GM12878 (cell line): ENCODE measurements at regions not wholly inside any gene's neighbourhood (a gene's known extent, or its start where the extent isn't known, plus 50 kb on each side); places are given as distances from the start of the nearest gene placed in this dataset.

Experiments used
- ATAC-seq: fragments of 200-7000 bp; cut with Tn5 transposase; 3 replicates; pipeline ENCODE4 v1.9.1; 2020; ENCODE audit warnings: mild to moderate bottlenecking, moderate library complexity
- BruUV-seq: library from RNA; stranded (reverse); fragments of 400-500 nt; replicated peaks from 2 replicates; lab custom pipeline; 2021; lab: Mats Ljungman, UMichigan
- CTCF ChIA-PET: fragments of 300-600 bp; sonication (Branson Sonifier 250); formaldehyde crosslinking; extraction: SDS; loops from one replicate; lab custom pipeline; 2021; ENCODE audit warnings: inconsistent platforms; lab: Yijun Ruan, JAX
- POLR2A ChIA-PET: fragments of 350-600 bp; formaldehyde crosslinking; extraction: SDS; loops from one replicate; lab custom pipeline; 2021; ENCODE audit warnings: inconsistent platforms; lab: Charles Lee
- RAD21 ChIA-PET: fragments of 300-600 bp; sonication (Branson Sonifier 250); formaldehyde crosslinking; loops from one replicate; lab custom pipeline; 2023; ENCODE audit warnings: antibody characterized with exemption; ENCODE audit not compliant: unreplicated experiment; lab: Charles Lee
- SMC1A ChIA-PET: fragments of 300-600 bp; sonication (Branson Sonifier 250); formaldehyde crosslinking; loops from one replicate; lab custom pipeline; 2023; ENCODE audit not compliant: unreplicated experiment, uncharacterized antibody; lab: Charles Lee
- DNase-seq: peaks from one replicate; pipeline ENCODE4 v3.0.0-alpha.2; 2011; ENCODE audit warnings: low read depth, low spot score
- FAIRE-seq: peaks from 3 replicates; lab custom pipeline; 2011; peaks lifted over from hg19 to GRCh38; lab: Jason Lieb, UNC
- H2AFZ ChIP-seq: 2 replicates; pipeline ENCODE4 v1.6.0; 2011; ENCODE audit warnings: low read depth, low read length, control low read depth; ENCODE audit not compliant: control insufficient read depth
- H3K27ac ChIP-seq: 2 replicates; pipeline ENCODE4 v1.5.1; 2011; ENCODE audit warnings: control low read depth; ENCODE audit not compliant: control insufficient read depth, insufficient read depth
- H3K27me3 ChIP-seq, 2 experiments: replicated peaks in 1 of 2; 2 replicates each; pipeline versions ENCODE4 v1.6.0 to v1.6.1; 2011; ENCODE audit warnings: low read length in 1 of 2; ENCODE audit not compliant: control insufficient read depth in 2 of 2, insufficient read depth in 2 of 2
- H3K36me3 ChIP-seq, 2 experiments: 2 replicates each; pipeline ENCODE4 v1.5.1; 2011; ENCODE audit warnings: low read length in 1 of 2; ENCODE audit not compliant: control insufficient read depth in 2 of 2, insufficient read depth in 2 of 2
- H3K4me1 ChIP-seq: 2 replicates; pipeline ENCODE4 v1.6.1; 2011; ENCODE audit warnings: mild to moderate bottlenecking, low read length, moderate library complexity, mixed read lengths; ENCODE audit not compliant: control insufficient read depth, insufficient read depth
- H3K4me2 ChIP-seq: 2 replicates; pipeline ENCODE4 v1.6.0; 2011; ENCODE audit warnings: control low read depth; ENCODE audit not compliant: control insufficient read depth, insufficient read depth
- H3K4me3 ChIP-seq: fragments of 200-600 bp; sonication (generic); 2 replicates; pipeline ENCODE4 v1.5.1; 2016
- H3K79me2 ChIP-seq: 2 replicates; pipeline ENCODE4 v1.6.0; 2011; ENCODE audit warnings: low read length; ENCODE audit not compliant: control insufficient read depth, insufficient read depth
- H3K9ac ChIP-seq: 2 replicates; pipeline ENCODE4 v1.8.0; 2011; ENCODE audit warnings: low read length, control low read depth, mixed read lengths; ENCODE audit not compliant: control insufficient read depth, insufficient read depth
- H3K9me3 ChIP-seq: replicated peaks from 3 replicates; pipeline ENCODE4 v1.5.1; 2011; ENCODE audit warnings: mild to moderate bottlenecking, low read length; ENCODE audit not compliant: control insufficient read depth, insufficient read depth
- H4K20me1 ChIP-seq: 2 replicates; pipeline ENCODE4 v1.6.0; 2011; ENCODE audit not compliant: control insufficient read depth, insufficient read depth
- BCLAF1 ChIP-seq: fragments of 450-650 bp; IDR thresholded peaks from 2 replicates; pipeline ENCODE4 v1.6.1; 2017; ENCODE audit warnings: antibody characterized with exemption, mild to moderate bottlenecking, moderate library complexity
- FOS ChIP-seq: IDR thresholded peaks from 3 replicates; pipeline ENCODE4 v1.6.1; 2011; ENCODE audit warnings: borderline replicate concordance; ENCODE audit not compliant: insufficient read length; ENCODE audit errors: extremely low read depth
- HDAC2 ChIP-seq: fragments of 200-600 bp; sonication (generic); IDR thresholded peaks from 2 replicates; pipeline ENCODE4 v1.6.1; 2017
- POLR2A ChIP-seq: IDR thresholded peaks from 2 replicates; pipeline ENCODE4 v1.6.1; 2011; ENCODE audit warnings: low read depth, mild to moderate bottlenecking, low read length
- POLR2AphosphoS5 ChIP-seq: IDR thresholded peaks from 2 replicates; pipeline ENCODE4 v1.6.1; 2011; ENCODE audit warnings: mild to moderate bottlenecking, low read length, inconsistent platforms
- POU2F2 ChIP-seq: IDR thresholded peaks from 3 replicates; pipeline ENCODE4 v1.6.1; 2011; ENCODE audit warnings: low read depth, mild to moderate bottlenecking, low read length, borderline replicate concordance
- RAD21 ChIP-seq: IDR thresholded peaks from 2 replicates; pipeline ENCODE4 v1.6.1; 2011; ENCODE audit warnings: mild to moderate bottlenecking, low read depth, low read length, moderate library complexity; ENCODE audit not compliant: insufficient read depth
- RB1 ChIP-seq: fragments of 450-650 bp; formaldehyde crosslinking; IDR thresholded peaks from 2 replicates; pipeline ENCODE4 v1.6.1; 2017; ENCODE audit warnings: mild to moderate bottlenecking, borderline replicate concordance
- SMC3 ChIP-seq: IDR thresholded peaks from 2 replicates; pipeline ENCODE4 v1.6.1; 2011; ENCODE audit warnings: low read length, improper control_type of control experiment, borderline replicate concordance
- USF1 ChIP-seq: IDR thresholded peaks from 2 replicates; pipeline ENCODE4 v1.6.1; 2011; ENCODE audit warnings: borderline replicate concordance, low read depth, mild to moderate bottlenecking, moderate library complexity, mixed read lengths, low read length; ENCODE audit not compliant: insufficient read depth; ENCODE audit errors: extremely low read length
- ZNF24 ChIP-seq: fragments of 450-650 bp; IDR thresholded peaks from 2 replicates; pipeline ENCODE4 v1.6.1; 2017; ENCODE audit warnings: antibody characterized with exemption, mild to moderate bottlenecking
- WGBS: methylation state at CpG from one replicate; pipeline ENCODE4 v1.1.6; 2016; ENCODE audit warnings: low lambda C conversion rate; ENCODE audit not compliant: insufficient replicate concordance, insufficient coverage; ENCODE audit errors: missing lambda C conversion rate; 5-methylcytosine and 5-hydroxymethylcytosine counted together
- in situ Hi-C: fragments of 300-500 bp; cut with MboI; formaldehyde crosslinking; loops from 9 replicates; pipeline ENCODE4 v1.14.3; 2018; ENCODE audit warnings: mixed read lengths
- intact Hi-C: fragments of 100-400 bp; cut with micrococcal nuclease; formaldehyde crosslinking; loops from one replicate; pipeline ENCODE4 v1.14.2; 2022; ENCODE audit not compliant: unreplicated experiment
- TF ChIP-seq, protein P1 (sequence below): fragments of 450-650 bp; formaldehyde crosslinking; IDR thresholded peaks from 2 replicates; pipeline ENCODE4 v1.5.0; 2022; ENCODE audit warnings: mild to moderate bottlenecking, missing genetic modification characterization
- TF ChIP-seq, protein P2 (sequence below): IDR thresholded peaks from 2 replicates; pipeline ENCODE4 v1.6.1; 2012; ENCODE audit warnings: improper control_type of control experiment, low read depth, low read length; ENCODE audit not compliant: insufficient replicate concordance

DNA sequence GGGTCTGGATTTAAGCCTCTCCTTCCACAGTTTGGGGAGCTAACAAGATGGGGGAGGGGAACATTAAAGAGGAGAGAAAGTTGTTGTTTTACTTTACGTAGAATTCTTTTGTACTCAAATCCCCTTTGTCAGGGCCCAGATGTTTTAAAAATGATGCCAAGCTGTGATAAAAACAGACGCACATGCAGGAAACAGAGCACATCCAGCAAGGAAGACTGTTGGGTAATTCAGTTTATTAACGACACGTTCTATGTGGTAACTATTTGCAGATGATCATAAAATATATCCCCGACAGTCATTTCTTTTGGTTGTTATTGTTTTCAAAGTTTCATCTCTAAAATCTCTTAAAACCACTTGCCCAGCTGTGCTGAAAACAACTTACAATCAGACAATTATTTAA is 307.0 kb upstream of the PRDM1 start:
- POLR2A ChIA-PET, result interaction anchor here (1.4 kb wide), 1 partner anchor 11 kb away, joined by 6 read pairs; no protein-coding TSS in a partner anchor
- RAD21 ChIA-PET, result no interaction called here
- DNase-seq (no peak), FAIRE-seq (no peak), ATAC-seq (no peak)
- no peaks in the 10 kb centered on the region for H3K79me2 ChIP-seq
- H3K27me3 ChIP-seq, result no peaks in the 10 kb centered on the region
- H3K36me3 ChIP-seq, result no peaks in the 10 kb centered on the region
- no TSS peak for BruUV-seq
- no peak overlapping the region for H2AFZ ChIP-seq
- in situ Hi-C loops, result no loop called here
- H4K20me1 ChIP-seq, result no peaks in the 10 kb centered on the region
- intact Hi-C loops, result no loop called here
- H3K4me2 ChIP-seq, result no peak overlapping the region
- H3K4me3 ChIP-seq, result no peak overlapping the region
- CTCF ChIA-PET, result no interaction called here
- peaks cover 3% of the 10 kb centered on the region; the same call in 2 of the 3 replicates for H3K9me3 ChIP-seq
- H3K9ac ChIP-seq, result no peak overlapping the region
- H3K4me1 ChIP-seq, result no peaks in the 10 kb centered on the region
- SMC1A ChIA-PET, result no interaction called here
- 84% methylated on average over 5 of the region's 5 CpGs for WGBS
- H3K27ac ChIP-seq, result no peak overlapping the region
- TF ChIP-seq RB1 (no peak), POLR2A (no peak), POLR2AphosphoS5 (no peak), SMC3 (no peak), RAD21 (no peak), USF1 (no peak), ZNF24 (no peak), BCLAF1 (no peak), HDAC2 (no peak), FOS (no peak), POU2F2 (no peak)
- TF ChIP-seq, protein P1, sequence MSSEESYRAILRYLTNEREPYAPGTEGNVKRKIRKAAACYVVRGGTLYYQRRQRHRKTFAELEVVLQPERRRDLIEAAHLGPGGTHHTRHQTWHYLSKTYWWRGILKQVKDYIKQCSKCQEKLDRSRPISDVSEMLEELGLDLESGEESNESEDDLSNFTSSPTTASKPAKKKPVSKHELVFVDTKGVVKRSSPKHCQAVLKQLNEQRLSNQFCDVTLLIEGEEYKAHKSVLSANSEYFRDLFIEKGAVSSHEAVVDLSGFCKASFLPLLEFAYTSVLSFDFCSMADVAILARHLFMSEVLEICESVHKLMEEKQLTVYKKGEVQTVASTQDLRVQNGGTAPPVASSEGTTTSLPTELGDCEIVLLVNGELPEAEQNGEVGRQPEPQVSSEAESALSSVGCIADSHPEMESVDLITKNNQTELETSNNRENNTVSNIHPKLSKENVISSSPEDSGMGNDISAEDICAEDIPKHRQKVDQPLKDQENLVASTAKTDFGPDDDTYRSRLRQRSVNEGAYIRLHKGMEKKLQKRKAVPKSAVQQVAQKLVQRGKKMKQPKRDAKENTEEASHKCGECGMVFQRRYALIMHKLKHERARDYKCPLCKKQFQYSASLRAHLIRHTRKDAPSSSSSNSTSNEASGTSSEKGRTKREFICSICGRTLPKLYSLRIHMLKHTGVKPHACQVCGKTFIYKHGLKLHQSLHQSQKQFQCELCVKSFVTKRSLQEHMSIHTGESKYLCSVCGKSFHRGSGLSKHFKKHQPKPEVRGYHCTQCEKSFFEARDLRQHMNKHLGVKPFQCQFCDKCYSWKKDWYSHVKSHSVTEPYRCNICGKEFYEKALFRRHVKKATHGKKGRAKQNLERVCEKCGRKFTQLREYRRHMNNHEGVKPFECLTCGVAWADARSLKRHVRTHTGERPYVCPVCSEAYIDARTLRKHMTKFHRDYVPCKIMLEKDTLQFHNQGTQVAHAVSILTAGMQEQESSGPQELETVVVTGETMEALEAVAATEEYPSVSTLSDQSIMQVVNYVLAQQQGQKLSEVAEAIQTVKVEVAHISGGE, result no peak
- TF ChIP-seq, protein P2, sequence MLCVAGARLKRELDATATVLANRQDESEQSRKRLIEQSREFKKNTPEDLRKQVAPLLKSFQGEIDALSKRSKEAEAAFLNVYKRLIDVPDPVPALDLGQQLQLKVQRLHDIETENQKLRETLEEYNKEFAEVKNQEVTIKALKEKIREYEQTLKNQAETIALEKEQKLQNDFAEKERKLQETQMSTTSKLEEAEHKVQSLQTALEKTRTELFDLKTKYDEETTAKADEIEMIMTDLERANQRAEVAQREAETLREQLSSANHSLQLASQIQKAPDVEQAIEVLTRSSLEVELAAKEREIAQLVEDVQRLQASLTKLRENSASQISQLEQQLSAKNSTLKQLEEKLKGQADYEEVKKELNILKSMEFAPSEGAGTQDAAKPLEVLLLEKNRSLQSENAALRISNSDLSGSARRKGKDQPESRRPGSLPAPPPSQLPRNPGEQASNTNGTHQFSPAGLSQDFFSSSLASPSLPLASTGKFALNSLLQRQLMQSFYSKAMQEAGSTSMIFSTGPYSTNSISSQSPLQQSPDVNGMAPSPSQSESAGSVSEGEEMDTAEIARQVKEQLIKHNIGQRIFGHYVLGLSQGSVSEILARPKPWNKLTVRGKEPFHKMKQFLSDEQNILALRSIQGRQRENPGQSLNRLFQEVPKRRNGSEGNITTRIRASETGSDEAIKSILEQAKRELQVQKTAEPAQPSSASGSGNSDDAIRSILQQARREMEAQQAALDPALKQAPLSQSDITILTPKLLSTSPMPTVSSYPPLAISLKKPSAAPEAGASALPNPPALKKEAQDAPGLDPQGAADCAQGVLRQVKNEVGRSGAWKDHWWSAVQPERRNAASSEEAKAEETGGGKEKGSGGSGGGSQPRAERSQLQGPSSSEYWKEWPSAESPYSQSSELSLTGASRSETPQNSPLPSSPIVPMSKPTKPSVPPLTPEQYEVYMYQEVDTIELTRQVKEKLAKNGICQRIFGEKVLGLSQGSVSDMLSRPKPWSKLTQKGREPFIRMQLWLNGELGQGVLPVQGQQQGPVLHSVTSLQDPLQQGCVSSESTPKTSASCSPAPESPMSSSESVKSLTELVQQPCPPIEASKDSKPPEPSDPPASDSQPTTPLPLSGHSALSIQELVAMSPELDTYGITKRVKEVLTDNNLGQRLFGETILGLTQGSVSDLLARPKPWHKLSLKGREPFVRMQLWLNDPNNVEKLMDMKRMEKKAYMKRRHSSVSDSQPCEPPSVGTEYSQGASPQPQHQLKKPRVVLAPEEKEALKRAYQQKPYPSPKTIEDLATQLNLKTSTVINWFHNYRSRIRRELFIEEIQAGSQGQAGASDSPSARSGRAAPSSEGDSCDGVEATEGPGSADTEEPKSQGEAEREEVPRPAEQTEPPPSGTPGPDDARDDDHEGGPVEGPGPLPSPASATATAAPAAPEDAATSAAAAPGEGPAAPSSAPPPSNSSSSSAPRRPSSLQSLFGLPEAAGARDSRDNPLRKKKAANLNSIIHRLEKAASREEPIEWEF, result no peak
